ENCODE measurements at regions not wholly inside any gene's neighbourhood (a gene's known extent, or its start where the extent isn't known, plus 50 kb on each side); places are given as distances from the start of the nearest gene placed in this dataset.

DNA sequence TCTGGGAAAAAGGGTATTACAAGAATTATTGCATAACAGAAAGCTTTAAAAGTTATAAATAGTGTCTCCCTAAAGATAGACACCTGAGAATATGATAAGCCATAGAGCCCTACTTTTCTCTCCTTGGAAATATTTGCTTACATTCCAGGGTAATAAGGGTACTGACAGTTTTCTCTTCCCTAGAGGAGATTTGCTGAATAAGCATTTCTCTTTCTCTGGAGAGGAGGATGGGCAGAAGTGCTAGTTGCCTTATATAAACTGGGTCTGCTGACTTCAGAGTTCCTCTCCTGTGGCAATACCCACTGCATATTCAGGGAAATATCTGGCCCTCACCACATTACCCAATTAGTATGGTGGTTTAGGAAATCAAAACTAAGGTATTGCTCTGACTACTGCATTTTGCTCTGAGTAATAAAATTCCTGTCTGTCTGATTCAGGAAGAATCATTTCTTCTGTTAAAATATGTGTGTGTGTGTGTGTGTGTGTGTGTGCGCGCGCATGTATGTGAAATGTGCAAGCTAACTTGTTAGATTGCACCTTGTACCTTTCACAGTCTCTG is 1391.3 kb downstream of the DSC3 start:
- in situ Hi-C loops (cut with MboI; ENCODE audit: low sequenced_read_pairs, unreplicated experiment) = no loop called here

DNA sequence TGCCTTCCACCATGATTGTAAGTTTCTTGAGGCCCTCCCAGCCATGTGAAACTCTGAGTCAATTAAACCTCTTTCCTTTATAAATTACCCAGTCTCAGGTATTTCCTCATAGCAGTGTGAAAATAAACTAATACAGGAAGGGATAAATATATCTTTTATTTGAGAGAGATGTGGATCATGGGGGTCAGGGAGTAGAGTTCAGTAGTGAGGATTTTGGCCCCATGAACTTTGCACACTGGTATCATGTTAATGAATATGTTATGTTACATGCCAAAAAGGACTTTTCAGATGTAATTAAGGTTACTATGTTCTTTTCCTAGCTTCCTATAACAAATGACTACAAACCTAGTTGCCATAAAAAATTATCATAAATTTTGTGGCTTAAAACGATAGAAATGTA is 1393.7 kb downstream of the DSC3 start:
- in situ Hi-C loops (cut with MboI; ENCODE audit: low sequenced_read_pairs, unreplicated experiment) = no loop called here
- TF ChIP-seq, protein P1, sequence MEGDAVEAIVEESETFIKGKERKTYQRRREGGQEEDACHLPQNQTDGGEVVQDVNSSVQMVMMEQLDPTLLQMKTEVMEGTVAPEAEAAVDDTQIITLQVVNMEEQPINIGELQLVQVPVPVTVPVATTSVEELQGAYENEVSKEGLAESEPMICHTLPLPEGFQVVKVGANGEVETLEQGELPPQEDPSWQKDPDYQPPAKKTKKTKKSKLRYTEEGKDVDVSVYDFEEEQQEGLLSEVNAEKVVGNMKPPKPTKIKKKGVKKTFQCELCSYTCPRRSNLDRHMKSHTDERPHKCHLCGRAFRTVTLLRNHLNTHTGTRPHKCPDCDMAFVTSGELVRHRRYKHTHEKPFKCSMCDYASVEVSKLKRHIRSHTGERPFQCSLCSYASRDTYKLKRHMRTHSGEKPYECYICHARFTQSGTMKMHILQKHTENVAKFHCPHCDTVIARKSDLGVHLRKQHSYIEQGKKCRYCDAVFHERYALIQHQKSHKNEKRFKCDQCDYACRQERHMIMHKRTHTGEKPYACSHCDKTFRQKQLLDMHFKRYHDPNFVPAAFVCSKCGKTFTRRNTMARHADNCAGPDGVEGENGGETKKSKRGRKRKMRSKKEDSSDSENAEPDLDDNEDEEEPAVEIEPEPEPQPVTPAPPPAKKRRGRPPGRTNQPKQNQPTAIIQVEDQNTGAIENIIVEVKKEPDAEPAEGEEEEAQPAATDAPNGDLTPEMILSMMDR (IDR thresholded peaks at IDR 0.05; ENCODE audit: borderline replicate concordance, control extremely low read depth, extremely low read depth, insufficient read depth, missing control alignments) = no peak
- DNase-seq (ENCODE audit: low spot score) = no peak

More for the DNA sequence above, 1391.3 kb downstream of the DSC3 start:
- TF ChIP-seq, protein P1 (IDR thresholded peaks at IDR 0.05; ENCODE audit: borderline replicate concordance, control extremely low read depth, extremely low read depth, insufficient read depth, missing control alignments) = no peak
- DNase-seq (ENCODE audit: low spot score) = no peak

DNA sequence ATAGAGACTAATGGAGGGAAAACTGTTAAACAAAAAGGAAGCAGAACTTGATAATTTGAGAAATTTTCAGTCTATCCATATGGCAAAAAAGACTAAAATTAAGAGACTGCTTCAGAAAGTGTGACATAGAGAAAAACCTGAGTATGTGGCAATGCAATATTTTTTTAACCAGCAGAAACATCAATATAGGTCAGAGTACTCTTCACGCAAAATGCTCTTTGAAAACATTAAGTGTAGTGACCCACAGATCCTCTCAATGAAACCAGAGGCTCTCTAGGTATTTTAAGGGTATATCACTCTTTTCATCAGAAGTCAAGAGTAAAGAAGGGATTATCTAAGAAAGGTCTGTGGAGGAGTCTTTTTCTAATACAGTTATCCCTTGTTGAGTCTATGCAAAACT is 1394.8 kb downstream of the DSC3 start:
- in situ Hi-C loops (cut with MboI; ENCODE audit: low sequenced_read_pairs, unreplicated experiment) = no loop called here
- DNase-seq (ENCODE audit: low spot score) = no peak
- TF ChIP-seq, protein P1 (IDR thresholded peaks at IDR 0.05; ENCODE audit: borderline replicate concordance, control extremely low read depth, extremely low read depth, insufficient read depth, missing control alignments) = no peak

DNA sequence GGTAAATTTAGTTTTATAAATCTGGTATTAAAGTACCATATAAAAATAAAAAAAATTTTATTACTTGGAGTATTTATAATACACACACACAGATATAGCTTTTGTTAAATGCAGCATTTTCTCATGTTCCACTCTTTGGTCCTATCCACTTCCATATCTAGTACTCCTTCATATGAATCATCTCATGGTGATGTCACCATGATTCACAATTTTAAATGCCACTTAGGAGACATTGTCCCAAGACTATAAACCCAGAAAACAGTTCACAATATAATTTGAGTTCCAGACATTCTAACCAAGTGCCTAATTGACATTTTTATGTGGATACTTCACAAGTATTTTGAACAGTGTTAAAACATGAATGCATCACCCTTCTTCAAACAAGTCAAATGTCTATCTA is 1398.3 kb downstream of the DSC3 start:
- no peak for DNase-seq (ENCODE audit: low spot score)
- TF ChIP-seq, protein P1 (IDR thresholded peaks at IDR 0.05; ENCODE audit: borderline replicate concordance, control extremely low read depth, extremely low read depth, insufficient read depth, missing control alignments) = no peak
- in situ Hi-C loops (cut with MboI; ENCODE audit: low sequenced_read_pairs, unreplicated experiment) = no loop called here

DNA sequence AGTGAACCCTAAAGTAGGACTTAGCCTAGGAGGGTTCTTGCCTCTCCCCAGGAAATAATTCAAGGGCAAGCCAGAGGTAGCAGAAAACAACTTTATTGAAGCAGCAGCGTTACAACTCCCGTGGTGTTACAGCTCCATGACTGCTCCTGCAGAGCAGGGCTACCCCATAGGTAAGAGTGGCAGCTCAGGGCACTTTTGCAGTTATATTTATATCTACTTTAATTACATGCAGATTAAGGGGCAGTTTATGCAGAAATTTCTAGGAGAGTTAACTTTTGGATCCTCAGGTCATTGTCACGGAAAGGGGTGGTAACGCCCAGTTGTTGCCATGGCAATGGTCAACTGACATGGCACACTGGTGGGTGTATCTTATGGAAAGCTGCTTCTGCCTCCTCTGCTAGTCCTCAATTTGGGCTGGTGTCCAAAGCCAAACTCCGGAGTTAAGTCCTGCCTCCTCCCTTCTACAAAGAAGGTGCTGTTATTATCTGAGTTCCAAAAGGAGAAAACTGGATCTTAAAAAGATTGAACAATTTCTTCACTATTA is 1413.0 kb downstream of the DSC3 start:
- TF ChIP-seq, protein P1 (IDR thresholded peaks at IDR 0.05; ENCODE audit: borderline replicate concordance, control extremely low read depth, extremely low read depth, insufficient read depth, missing control alignments) = no peak
- in situ Hi-C loops (cut with MboI; ENCODE audit: low sequenced_read_pairs, unreplicated experiment) = no loop called here
- DNase-seq (ENCODE audit: low spot score) = no peak

DNA sequence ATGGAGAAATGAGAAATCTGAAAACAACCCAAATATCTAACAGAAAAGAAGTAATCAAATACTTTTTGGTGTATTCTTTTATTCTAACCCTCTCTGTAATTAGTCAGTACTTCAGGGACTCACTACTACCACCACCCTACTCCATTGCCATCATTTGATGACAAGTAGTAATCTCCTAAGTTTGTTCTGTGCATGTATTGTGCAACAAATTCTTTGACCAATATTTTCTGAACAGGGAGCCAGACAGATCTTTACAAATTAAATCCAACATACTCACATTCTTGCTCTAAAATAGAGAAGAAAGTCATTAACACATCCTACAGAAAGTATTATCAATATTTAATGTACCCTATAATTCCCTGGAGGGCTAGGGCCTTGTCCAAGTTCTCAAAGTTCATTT is 1416.4 kb downstream of the DSC3 start:
- TF ChIP-seq, protein P1 (IDR thresholded peaks at IDR 0.05; ENCODE audit: borderline replicate concordance, control extremely low read depth, extremely low read depth, insufficient read depth, missing control alignments) = no peak
- in situ Hi-C loops (cut with MboI; ENCODE audit: low sequenced_read_pairs, unreplicated experiment) = no loop called here
- DNase-seq (ENCODE audit: low spot score) = no peak
